ENCODE measurements at regions not wholly inside any gene's neighbourhood (a gene's known extent, or its start where the extent isn't known, plus 50 kb on each side); places are given as distances from the start of the nearest gene placed in this dataset. TPM values are rescaled to one million over a fixed set of nuclear protein-coding genes. Genes with fewer than 3 reads are reported as not detected.

GRCh38 chr20:62591122-62591468, 51.2 kb upstream of the SLCO4A1 start (continued):
- TF ChIP-seq EZH2phosphoT487 (IDR thresholded peaks at IDR 0.05; ENCODE audit: borderline replicate concordance) (no peak), CBX3 (IDR thresholded peaks at IDR 0.05; ENCODE audit: low read depth) (no peak), MAX (IDR thresholded peaks at IDR 0.05) (no peak), SIN3A (IDR thresholded peaks at IDR 0.05; ENCODE audit: low read depth) (no peak), CEBPB (IDR thresholded peaks at IDR 0.05; ENCODE audit: low read depth) (no peak)

DNA sequence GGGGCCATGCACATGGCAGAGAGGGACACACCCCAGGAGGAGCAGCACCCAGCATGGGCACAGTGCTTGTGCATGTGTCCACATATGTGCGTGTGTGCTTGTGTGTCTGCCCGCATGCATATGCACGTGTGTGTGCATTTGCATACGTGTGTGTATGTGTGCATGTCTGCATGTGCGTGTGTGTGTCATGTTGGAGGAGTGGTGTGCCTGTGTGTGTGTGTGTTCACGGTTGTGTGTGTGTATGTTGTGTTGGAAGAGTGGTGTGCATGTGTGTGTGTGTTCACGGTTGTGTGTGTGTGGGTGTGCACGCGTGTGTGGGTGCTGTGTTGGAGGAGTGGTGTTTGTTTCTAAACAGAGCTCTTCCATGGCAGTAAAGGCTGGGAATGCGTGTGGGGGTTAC, 50.7 kb upstream of the SLCO4A1 start:
- H3K4me1 ChIP-seq (ENCODE audit: control insufficient read depth in 1 of 2, insufficient read depth in 2 of 2, low read length in 2 of 2) = peaks cover 7 to 33% of the 10 kb centered on the region in 2 experiments; a peak in 3 of 4 replicates
- H4K20me1 ChIP-seq (ENCODE audit: insufficient read depth) = no peaks in the 10 kb centered on the region
- H2AFZ ChIP-seq (ENCODE audit: low read depth, low read length, poor library complexity, severe bottlenecking) = no peak overlapping the region
- ChIA-PET CTCF (no interaction called here), RAD21 (ENCODE audit: low non-redundant PET in 1 of 2, low total read pairs in 2 of 2, uncharacterized antibody in 2 of 2, unreplicated experiment in 2 of 2) (no interaction called here), POLR2A (no interaction called here)
- H3K36me3 ChIP-seq (ENCODE audit: control insufficient read depth in 1 of 2, insufficient read depth in 2 of 2, low read length in 2 of 2) = no peaks in the 10 kb centered on the region
- DNase-seq (ENCODE audit: low read depth, low spot score) = no peak
- no peak for TF ChIP-seq SP1 (IDR thresholded peaks at IDR 0.05; ENCODE audit: low read depth)
- no peak for TF ChIP-seq EGR1 (IDR thresholded peaks at IDR 0.05; ENCODE audit: low read depth)
- no peak for TF ChIP-seq EZH2phosphoT487 (IDR thresholded peaks at IDR 0.05; ENCODE audit: borderline replicate concordance)
- no peak for TF ChIP-seq CBX3 (IDR thresholded peaks at IDR 0.05; ENCODE audit: low read depth)
- no peak for TF ChIP-seq SIN3A (IDR thresholded peaks at IDR 0.05; ENCODE audit: low read depth)
- no peak for TF ChIP-seq POLR2AphosphoS5 (IDR thresholded peaks at IDR 0.05; ENCODE audit: low read depth, low read length)
- TF ChIP-seq FOSL1 (IDR thresholded peaks at IDR 0.05; ENCODE audit: low read depth) = no peak
- no peak for TF ChIP-seq ELF1 (IDR thresholded peaks at IDR 0.05; ENCODE audit: borderline replicate concordance, low read depth)
- no peak for TF ChIP-seq CTCF (IDR thresholded peaks at IDR 0.05 in 2 of 3, conservative IDR thresholded peaks at IDR 0.05 in 1 of 3; ENCODE audit: borderline replicate concordance in 1 of 3, insufficient read depth in 1 of 3, low read depth in 2 of 3, low read length in 2 of 3)
- no peak for TF ChIP-seq CEBPB (IDR thresholded peaks at IDR 0.05; ENCODE audit: low read depth)
- TF ChIP-seq EZH2 (IDR thresholded peaks at IDR 0.05) = no peak
- no peak for TF ChIP-seq SRF (IDR thresholded peaks at IDR 0.05; ENCODE audit: low read depth)
- no peak for TF ChIP-seq RAD21 (IDR thresholded peaks at IDR 0.05; ENCODE audit: low read depth)
- no peak for TF ChIP-seq TCF7L2 (IDR thresholded peaks at IDR 0.05; ENCODE audit: borderline replicate concordance, extremely low read depth, insufficient read depth, insufficient read length)
- no peaks in the 10 kb centered on the region for H3K9me2 ChIP-seq (ENCODE audit: insufficient read depth)
- no peak for ATAC-seq
- H3K4me3 ChIP-seq (replicated peaks in 1 of 2; ENCODE audit: low read depth in 1 of 2, low read length in 2 of 2) = no peak overlapping the region
- peaks cover 4% of the 10 kb centered on the region; the same call in 1 of the 2 replicates for H3K27me3 ChIP-seq (ENCODE audit: insufficient read depth, low read length)
- H3K4me2 ChIP-seq (ENCODE audit: low read length) = no peak overlapping the region
- H3K9me3 ChIP-seq (ENCODE audit: control insufficient read depth in 1 of 2, insufficient read depth in 1 of 2, low read depth in 1 of 2, low read length in 2 of 2) = no peaks in the 10 kb centered on the region
- intact Hi-C loops (cut with micrococcal nuclease) = no loop called here
- no TSS peak for BruUV-seq (replicated peaks)
- H3K27ac ChIP-seq (ENCODE audit: low read depth, low read length) = no peak overlapping the region
- H3K9ac ChIP-seq (ENCODE audit: low read length) = no peak overlapping the region
- no peaks in the 10 kb centered on the region for H3K79me2 ChIP-seq (ENCODE audit: insufficient read depth, low read length)

Small RNA genes lying in the stretch of these regions (microRNA-seq; reads per million reads assigned to microRNA genes)
- not detected for gene MIR1-1 (ENCODE audit: borderline number of aligned reads)
- gene MIR133A2 (ENCODE audit: borderline number of aligned reads) = not detected
